ENCODE measurements at regions not wholly inside any gene's neighbourhood (a gene's known extent, or its start where the extent isn't known, plus 50 kb on each side); places are given as distances from the start of the nearest gene placed in this dataset.

GRCh38 chr21:31399591-31399990 is 55.5 kb upstream of the TIAM1 start:
- TF ChIP-seq CTCF (IDR thresholded peaks at IDR 0.05; ENCODE audit: extremely low read depth in 1 of 2, insufficient read depth in 1 of 2, low read depth in 1 of 2, low read length in 2 of 2) (no peak), POLR2AphosphoS5 (IDR thresholded peaks at IDR 0.05; ENCODE audit: insufficient read depth, low read depth, low read length) (no peak), MAX (IDR thresholded peaks at IDR 0.05; ENCODE audit: insufficient read depth, insufficient read length) (no peak), POLR2A (IDR thresholded peaks at IDR 0.05; ENCODE audit: low read depth, low read length) (no peak)
